GM21526 (cell line): ENCODE measurements at regions not wholly inside any gene's neighbourhood (a gene's known extent, or its start where the extent isn't known, plus 50 kb on each side); places are given as distances from the start of the nearest gene placed in this dataset.

Source experiments
- ATAC-seq: cut with Tn5 transposase; IDR thresholded peaks from one replicate; pipeline ENCODE4 v1.9.1; 2021; ENCODE audit warnings: moderate library complexity; ENCODE audit not compliant: unreplicated experiment, low FRiP score

GRCh38 chr5:124342986-124343385 is 403.5 kb downstream of the ZNF608 start:
- ATAC-seq, result no peak

GRCh38 chr5:124342584-124342983 is 403.9 kb downstream of the ZNF608 start:
- ATAC-seq, result no peak

DNA sequence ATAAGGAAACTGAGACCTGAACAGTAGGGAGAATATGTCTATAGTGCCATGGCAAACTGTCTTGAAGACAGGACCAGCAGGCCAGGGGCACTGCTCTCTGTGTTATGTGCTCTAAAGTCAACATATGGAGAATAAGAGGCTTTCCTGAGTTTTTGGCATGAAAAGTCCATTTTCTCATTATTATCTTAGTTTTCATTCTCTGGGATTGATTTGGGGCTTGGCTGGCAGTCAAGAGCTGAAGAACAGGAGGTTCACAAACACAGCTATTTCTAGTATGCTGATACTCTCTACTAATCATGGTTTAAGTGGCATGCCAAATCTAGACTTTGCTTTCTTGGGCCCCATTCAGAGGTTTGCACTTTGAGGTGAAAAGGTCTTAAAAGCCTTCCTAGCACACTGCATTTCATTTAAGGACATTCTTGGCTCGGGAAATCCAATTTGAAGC is 404.4 kb downstream of the ZNF608 start:
- no peak for ATAC-seq

DNA sequence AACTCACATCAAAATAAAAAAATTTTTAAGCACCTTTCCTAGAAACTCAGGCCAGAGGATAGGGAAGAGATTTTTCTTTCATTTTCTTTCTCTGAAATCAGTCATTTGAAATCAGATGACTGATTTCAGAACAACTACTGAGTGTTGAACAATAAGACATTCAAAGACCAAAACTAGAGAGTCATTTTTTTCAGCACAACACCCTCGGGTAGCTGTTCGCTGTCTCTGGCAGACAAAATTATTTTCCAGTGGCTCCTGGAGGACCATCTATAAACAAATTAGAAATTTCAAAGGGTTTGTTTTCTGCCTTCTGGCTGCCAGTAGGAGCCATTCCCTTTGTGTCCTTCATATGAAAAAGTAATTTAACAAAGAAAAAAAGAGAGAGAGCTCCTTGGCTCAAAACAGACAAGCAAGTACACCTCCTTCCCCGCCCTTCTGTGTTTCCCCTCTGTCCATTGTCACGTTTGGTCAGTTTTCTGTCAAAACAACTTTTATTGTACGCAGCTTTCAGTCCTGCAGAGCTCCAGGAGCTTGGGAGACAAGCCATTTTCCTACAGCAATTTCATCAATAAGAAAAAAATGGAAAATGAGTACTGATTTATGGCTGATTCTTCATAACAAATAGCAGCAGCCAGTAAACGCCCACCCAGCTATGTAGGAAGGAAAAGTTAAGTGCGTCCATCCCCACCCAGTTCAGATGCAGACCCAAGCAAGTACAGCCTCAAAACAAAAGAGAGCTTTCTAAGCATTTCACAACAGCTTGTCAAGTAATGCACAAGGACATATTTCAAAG is 405.2 kb downstream of the ZNF608 start:
- ATAC-seq, result no peak

- no peak for ATAC-seq
These were observed 408.4 kb downstream of the ZNF608 start for GRCh38 chr5:124337996-124338395.

DNA sequence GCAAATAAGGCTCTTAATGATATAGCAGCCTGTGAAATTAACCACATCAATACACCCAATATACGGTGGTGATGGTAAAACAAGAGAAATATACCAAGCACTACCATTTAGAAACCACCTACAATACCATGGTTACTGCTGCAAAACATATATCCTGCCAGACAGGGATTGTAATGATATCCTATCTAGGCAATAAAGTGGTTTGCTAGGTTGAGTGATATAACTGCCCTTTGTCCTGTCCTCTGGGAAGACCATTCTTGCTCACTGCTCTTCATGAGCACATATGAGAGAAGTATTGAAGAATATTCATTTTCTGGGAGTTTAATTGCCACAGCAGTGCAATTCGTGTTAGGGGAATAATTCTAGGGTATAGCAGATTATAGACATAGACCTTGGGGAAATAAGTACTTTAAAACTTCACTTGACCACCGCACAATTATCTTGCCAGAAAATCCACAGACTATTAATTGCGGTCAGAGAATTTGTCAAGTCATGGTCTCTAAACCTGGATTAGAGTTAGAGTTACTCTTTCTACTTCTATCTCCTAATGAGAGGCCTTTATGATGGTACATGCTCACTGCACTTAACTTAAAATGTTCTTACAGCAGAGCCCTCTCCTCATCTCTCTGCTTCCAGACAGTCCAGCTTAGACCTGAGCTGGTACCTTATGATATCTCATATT is 413.0 kb downstream of the ZNF608 start:
- ATAC-seq, result no peak

DNA sequence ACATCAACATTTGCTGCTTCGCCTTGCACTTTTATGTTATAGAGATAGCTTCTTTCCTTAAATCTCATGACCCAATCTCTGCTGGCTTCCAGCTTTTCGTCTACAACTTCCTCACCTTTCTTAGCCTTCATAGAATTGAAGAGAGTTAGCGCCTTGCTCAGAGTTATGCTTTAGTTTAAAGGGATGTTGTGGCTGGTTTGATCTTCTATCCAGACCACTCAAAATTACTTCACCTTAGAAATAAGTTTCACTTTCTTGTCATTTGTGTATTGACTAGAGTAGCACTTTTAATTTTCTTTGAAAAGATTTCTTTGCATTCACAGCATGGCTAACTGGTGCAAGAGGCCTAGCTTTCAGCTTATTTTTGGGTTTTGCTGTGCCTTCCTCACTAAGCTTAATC is 414.2 kb downstream of the ZNF608 start:
- no peak for ATAC-seq

DNA sequence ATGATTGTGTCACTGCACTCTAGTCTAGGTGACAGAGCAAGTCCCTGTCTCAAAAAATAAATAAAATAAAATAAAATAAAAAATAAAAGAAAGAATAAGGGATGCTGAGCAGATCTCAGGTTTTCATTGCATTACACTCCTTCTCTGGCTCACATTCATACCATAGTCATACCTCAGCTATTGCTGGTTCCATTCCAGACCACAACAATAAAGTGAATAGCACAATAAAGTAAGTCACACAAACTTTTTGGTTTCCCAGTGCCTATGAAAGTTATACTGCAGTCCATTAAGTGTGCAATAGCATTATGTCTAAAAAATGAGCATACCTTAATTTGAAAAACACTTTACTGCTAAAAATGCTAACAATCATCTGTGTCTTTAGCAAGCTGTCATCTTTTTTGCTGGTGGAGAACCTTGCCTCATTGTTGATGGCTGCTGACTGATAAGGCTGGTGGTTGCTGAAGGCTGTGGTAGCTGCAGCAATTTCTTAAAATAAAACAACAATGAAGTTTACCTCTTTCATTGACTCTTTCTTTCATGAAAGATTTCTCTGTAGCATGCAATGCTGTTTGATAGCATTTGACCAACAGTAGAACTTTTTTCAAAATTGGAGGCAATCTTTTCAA is 415.7 kb downstream of the ZNF608 start:
- no peak for ATAC-seq

GRCh38 chr5:124328201-124328600 is 418.2 kb downstream of the ZNF608 start:
- ATAC-seq, result no peak

GRCh38 chr5:124318661-124319060 is 427.8 kb downstream of the ZNF608 start:
- ATAC-seq, result no peak

DNA sequence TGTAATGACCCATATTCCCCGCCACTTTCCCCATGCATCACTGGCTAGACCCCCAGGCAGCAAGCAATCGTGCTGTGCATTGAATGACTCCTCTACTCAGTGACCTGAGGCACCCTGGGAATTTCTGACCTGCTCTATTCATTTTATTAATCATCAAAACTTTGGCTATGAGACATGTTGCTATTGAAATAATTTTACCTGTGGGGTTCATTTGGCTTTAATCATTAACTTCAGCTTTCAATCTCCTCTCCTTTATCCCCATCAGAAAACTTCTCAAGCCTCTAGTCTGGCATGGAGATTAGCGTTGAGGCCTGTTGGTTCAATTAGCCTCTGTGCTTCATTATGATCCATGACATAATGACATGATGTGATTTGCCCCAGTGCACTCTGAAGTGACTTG is 429.0 kb downstream of the ZNF608 start:
- no peak for ATAC-seq

GRCh38 chr5:124315741-124316415 is 430.6 kb downstream of the ZNF608 start:
- no peak for ATAC-seq

DNA sequence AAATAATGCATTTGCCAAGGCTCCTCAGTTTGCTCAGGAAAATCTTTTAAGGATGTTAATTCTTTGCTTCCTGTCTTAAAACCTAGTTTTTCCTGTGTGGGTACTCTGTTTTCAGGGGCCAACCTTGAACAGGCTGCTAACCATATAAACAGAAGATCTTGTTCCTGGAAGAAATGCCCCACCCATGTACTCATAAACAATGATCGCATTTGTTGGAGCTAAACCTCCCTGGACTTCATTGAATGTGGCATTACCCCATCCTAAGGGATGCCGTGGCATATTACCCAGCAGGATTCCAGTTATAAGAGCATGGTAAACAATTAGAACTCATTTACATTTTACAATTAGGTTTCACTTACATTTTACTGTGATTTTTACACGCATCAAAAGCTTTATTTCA is 436.0 kb downstream of the ZNF608 start:
- no peak for ATAC-seq

- no peak for ATAC-seq
These were observed 437.0 kb downstream of the ZNF608 start for GRCh38 chr5:124309241-124309980.

DNA sequence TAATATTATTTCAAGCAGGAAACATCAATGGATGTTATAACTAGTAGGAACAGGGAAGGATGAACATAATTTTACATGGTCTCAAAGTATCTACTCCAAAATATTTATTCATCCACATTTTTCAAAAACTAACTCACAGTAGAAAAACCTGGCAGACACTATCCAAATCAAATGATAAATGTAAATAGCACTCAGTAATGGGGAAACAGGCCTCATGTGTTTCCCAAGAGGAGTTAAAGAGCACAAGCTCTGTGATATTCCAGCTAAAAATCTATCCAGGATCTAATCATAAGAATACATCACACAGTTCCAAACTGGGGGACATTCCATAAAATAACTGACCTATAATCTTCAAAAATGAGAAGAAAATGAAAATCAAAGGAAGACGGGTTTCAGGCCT is 443.1 kb downstream of the ZNF608 start:
- no peak for ATAC-seq

GRCh38 chr5:124302533-124302932 is 443.9 kb downstream of the ZNF608 start:
- ATAC-seq, result no peak

DNA sequence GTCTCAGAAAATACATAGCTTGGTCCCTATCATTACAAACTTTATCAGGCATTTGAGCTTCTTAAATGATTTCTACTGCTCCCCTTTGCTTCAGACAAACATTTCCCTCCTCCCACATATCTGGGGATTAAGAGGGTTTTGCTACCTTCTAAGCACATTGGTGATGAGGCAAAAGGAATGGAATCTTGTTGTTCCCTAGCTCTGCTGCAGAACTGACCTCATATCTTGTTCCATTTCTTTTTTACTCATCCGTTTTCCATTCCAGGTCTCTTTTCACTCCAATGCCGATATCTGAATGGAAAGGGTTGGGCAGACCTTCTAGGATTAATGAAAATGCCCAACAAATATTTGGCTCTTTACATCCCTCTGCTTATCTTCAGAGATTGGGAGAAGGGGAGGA is 444.6 kb downstream of the ZNF608 start:
- no peak for ATAC-seq

DNA sequence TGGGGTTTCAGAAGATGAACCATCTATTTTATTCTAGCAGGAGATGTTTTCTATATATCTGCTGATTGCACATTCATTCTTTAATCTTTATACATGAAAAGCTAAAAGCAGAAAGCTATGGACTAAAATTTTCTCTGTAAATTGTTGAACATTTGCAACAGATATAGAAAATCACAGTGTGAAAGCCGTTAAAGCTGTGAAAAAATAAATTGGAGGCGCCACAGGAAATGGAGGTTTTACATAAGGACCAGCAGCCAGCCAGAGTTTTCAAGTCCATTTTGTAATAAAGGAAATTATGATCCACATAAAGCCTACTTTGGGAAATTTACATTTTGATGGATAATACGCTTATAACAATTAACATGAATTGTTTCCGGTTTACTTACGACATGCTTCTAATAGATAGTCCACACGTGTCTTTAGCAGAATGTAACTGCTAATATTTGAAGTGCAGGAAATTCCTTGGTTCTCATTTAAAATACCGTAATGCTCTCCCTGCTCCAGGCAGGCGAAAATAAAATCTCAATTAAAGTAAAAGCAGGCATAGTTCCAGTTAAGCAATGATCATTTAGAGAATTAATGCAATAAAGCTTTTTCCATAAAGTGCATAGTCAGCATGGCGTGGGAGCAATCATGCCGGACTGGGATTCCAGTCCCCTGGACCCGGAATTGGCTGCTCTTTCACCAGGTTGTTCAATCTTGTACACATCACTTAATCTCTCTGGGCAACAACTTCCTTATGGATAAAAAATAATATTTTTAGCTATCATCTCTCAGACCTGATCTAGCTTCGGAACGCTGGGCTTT is 445.4 kb downstream of the ZNF608 start:
- no peak for ATAC-seq

GRCh38 chr5:124297826-124298225 is 448.6 kb downstream of the ZNF608 start:
- ATAC-seq, result no peak
